HTR-8/SVneo (cell line): ENCODE measurements at regions not wholly inside any gene's neighbourhood (a gene's known extent, or its start where the extent isn't known, plus 50 kb on each side); places are given as distances from the start of the nearest gene placed in this dataset.
A peak's percentile ranks its signal among the peaks of the same experiment; 100 is the strongest.

Source experiments
- DNase-seq: peaks from one replicate; pipeline ENCODE4 v3.0.0; 2011; ENCODE audit warnings: low spot score, mixed read lengths; ENCODE audit not compliant: insufficient read length
- FAIRE-seq: peaks from 2 replicates; lab custom pipeline; 2011; peaks lifted over from hg19 to GRCh38; lab: Jason Lieb, UNC

DNA sequence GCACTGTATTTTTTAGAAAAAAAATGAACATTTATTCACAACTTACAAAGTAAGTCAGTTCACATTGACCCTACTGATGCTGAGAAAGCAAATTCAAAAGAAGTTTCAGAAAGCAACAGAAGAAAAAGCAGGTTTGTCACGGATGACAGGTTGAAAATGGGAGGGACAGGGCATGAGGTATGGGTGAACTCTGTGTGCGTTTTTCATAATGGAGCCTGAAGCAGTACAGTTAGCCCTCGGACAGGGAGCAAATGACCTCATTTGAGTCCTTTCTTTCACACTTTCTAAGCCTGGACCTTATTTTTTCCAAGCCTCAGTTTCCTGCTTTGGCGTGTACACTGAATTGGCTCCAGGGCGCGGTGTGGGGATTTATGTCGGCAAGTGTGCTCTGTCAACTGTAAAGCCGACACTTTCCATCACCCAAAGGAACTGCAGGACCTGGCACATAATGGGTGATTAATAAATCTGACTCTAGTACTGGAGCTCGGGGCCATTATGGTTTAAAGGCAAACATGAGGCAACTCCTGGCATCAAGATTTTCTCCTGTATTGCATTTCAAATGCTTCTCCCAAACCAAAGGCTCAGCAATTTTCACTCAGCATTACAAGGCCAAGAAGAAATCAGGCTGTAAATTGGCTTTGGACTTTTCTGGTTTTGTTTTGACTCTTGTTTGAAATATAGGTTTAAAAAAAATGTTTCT is 345.5 kb upstream of the DUSP10 start:
- no peak for FAIRE-seq
- DNase-seq, result no peak

DNA sequence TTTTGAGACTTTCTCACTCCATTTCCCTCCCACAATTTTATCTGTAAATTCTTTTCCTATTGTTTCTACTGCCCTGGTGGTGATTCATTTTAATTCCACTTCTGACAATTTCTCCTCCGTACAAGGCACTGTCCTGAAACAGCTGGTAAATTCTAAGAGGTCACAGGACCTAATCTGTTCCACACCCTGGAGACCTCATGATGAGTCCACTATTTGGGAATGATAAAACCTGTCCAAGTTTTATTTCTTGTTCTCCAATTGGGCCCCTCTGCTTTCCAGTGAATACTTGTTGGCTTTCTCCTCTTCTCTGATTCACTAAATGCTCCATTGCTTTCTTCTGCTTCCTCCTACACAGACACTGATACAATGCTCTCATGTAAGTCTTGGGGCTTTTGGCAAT is 343.1 kb upstream of the DUSP10 start:
- FAIRE-seq (no peak), DNase-seq (no peak)

DNA sequence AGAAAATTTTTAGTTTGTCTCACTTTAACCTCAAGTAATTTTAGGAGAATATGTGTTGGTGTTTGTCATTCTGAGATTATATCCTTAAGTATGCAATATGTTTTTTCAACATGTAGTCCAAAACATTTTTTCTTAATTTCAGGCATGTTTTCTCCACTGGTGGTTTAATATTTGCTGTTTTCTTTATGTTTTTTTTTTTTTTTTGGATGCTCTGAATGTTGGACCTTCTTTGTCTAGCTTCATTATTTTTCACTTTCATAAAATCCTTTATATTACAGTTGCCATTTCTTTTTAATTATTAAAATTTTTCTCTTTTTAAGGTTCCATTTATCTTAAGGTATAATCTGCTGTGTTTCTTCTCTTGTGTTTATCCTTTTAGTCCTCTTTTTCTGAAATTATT is 342.2 kb upstream of the DUSP10 start:
- FAIRE-seq, result no peak

DNA sequence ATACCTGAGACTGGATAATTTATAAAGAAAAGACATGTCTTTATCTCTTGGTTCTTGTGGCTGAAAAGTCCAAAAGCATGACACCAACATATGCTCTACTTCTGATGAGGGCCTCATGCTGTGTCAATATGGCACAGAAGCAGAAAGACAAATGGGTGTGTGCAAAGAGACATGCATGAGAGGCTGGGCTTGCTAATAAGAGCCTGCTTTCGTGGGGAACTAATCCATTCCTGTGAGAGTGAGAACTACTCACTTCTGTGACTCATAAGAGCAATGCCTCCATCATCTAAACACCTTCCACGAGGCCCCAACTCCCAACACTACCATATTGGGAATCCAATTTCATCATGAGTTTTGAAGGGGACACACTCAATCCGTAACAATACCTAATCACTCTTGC is 340.0 kb upstream of the DUSP10 start:
- no peak for DNase-seq
- FAIRE-seq, result peak; percentile 36

More for the DNA sequence above, 342.2 kb upstream of the DUSP10 start:
- DNase-seq, result no peak

DNA sequence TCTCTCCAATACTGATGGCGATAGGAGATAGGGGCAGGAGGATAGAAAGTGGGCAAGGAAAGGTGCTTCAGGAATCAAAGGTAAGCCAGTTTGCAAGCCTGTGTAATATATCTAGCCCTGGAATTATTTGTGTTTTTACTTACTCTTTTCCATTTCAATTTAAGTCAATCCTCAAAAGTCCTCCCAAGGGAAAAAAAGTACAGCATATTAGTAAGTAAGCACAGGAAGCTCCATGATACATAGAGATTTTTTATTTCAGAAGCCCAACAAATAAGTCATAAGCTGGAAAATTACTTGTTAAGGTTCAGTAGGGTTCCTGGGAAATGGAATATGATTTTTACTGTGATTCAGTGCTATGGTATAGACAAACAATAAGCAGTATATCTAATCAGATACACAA is 337.7 kb upstream of the DUSP10 start:
- FAIRE-seq, result no peak
- no peak for DNase-seq

DNA sequence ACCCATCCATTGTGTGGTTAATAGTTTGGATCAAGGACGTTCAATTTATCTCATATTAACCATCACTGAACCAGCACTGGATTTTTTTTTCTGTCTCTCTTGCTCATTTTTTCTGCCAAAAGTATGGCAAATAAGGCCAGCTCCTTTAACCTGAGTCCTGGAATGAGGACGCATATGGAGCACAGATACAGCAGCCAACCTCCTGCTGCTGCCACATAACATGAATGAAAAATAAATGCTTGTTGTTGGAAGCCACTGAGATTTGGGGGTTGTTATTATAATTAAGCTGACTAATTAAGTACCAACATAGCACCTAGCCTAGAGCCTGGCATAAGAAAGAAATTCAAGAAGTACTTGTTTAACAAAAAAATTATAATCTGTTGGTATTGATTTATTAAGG is 335.3 kb upstream of the DUSP10 start:
- FAIRE-seq (no peak), DNase-seq (no peak)

DNA sequence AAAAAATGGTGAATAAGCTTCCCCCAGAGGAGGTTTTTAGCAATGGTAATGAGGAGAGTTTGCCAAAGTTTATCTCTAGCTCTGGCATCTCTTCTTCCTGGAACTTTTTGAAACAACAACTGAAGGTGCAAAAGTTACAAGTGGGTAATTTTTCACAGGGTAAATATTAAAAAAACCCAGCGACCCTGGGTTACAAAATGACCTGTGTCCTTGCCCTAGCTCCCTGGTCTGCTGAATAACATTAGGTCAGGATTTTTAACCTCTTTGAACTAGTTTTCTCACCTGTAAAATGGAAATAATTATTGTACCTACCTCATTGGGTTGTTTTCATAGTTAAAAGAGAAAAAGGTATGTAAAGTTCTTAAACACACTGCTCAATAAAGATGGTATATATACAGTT is 332.4 kb upstream of the DUSP10 start:
- FAIRE-seq (no peak), DNase-seq (no peak)

DNA sequence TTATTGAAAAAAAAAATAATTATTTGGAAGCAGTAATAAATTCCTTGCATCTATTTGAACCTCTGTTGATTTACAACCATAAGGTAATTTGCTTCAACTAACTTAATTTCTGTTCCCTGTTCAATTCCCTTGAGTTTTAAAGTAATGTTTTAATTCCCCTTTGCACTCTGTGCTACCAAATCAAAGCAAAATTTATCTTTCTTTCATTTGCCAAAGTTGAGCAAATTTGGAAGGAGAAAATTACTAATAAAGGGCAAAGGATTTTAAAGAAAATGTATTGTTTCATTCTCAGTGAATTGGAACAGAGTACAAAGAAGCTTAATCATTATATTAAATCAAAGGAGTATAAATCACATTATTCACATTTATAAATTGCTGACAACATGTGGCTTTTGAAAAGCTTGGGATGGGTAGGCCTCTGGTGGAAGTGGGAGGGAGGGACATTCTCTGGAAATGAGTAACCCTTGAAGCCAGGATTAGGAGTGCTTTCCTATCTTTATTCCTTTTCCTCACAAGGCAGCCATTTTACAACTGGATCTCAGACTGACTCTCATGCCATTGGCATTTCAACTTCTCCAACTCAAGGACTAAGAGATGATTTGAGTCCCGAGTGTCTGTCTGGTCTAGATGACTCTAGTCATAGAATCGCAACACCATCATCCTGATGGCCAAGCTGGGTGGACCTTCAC is 331.6 kb upstream of the DUSP10 start:
- FAIRE-seq, result no peak

DNA sequence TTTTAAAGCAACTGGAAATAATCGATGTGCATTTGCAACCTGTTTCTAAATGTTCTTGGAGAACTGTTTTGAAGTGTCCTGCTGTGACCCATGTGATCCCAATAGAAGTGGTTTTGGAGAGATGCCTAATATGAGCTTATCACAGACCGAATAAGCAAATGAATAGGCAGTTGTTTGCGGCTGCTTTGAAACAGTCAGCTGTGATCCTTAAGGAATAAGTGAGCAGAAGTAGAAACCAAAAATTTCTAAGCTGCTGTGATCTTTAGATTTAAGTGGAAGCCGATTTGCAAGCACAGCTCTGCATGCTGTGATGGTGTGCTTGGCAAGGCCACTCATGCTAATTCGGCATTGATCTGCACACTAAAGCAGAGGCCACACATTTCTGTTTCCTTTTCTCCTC is 329.5 kb upstream of the DUSP10 start:
- no peak for FAIRE-seq
- no peak for DNase-seq

More for the DNA sequence above, 331.6 kb upstream of the DUSP10 start:
- peak; percentile 21 for DNase-seq

DNA sequence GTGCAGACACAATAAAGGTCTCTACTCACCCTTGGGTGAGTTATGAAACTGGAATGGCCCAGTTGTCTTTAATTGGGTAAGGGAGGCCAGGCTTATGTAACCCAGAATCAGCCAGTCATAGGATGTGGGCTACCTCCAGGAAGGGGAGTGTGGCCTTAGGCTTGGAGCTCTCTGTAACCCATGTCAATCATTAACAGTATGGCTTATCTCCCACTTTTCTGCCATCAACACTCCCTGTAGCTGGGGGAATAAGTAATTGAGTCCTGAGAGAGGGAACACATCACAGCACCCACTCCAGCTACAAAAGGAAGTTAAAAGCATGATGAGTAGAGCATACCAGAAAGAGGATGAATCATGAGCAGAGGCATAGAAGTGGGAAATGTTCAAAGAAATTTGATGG is 327.0 kb upstream of the DUSP10 start:
- FAIRE-seq (no peak), DNase-seq (no peak)

DNA sequence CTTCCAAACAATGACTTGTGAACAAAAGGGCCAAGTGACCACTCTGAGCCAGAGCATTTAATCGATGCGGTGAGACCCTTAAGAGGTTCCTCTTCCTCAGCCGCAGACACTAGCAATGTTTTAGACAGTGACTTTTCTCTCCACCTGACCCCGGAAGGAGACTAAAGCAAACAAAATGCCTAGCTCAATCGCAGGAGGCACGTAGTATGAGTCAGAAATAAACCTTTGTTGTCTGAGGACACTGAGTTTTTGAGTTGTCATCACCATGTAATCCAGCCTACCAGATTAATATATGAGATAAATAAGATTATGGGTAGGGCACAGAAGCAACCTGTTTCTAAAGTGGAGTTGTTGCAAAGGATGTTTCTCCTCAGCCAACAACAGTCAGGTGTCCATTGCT is 326.2 kb upstream of the DUSP10 start:
- DNase-seq (no peak), FAIRE-seq (no peak)

DNA sequence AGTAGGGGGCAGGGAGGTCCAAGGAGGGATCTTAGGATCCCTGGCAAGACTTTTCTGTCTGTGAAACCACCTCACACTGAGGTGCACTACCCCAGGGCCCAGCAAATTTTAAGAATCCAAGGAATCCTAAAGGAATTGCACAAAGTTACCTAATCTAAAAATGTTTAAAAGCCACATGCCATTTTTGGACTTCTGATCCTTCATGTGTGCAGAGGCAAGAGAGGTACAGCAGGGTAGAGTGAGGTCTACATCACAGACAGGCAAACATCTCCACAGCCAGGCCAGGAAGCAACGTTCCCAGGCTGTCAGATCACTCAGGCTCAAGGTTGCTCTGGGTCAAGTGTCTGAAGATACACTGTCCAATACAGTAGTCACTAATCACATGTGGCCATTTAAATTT is 324.6 kb upstream of the DUSP10 start:
- FAIRE-seq (no peak), DNase-seq (no peak)

DNA sequence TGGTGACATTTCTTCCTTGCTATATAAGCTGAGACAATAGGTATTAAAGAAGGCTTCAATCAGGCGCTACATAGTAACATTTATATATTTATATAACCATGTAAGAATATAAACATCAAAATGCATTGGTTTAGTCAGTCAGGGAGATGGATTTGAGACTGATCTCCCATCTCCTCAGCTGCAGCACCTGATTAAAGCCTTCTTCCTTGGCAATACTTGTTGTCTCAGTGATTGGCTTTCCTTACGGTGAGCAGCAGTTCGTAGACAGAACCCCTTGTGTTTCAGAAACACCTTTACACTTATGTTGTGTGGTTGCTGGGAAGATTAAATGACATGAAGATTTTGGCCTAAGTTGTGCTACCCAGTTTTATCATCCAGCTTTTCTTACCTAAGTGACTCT is 323.3 kb upstream of the DUSP10 start:
- FAIRE-seq (no peak), DNase-seq (no peak)

DNA sequence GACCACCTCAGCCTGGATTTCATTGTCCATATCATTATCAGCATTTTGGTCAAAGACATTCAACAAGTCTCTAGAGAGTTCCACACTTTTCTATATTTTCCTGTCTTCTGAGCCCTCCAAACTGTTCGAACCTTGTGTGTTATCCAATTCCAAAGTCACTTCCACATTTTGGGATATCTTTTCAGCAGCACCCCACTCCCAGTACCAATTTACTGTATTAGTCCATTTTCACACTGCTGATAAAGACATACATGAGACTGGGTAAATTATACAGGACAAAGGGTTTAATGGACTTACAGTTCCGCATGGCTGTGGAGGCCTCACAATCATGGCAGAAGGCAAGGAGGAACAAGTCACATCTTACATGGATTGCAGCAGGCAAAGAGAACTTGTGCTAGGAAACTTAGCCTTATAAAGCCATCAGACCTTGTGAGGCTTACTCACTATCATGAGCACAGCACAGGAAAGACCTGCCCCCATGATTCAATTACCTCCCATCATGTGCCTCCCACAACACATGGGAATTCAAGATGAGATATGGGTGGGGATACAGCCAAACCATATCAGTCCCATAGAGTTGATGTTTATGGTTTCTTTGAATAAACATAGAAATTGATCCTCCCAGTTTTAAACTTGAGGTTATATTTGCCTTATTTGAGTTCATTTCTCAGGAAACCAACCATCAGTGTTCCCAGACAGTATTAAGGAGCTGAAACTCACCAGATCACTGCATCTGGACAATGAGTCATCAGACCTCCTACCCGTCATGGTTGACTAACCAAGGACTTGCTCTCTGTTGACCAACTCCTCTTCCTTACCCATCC is 322.7 kb upstream of the DUSP10 start:
- FAIRE-seq, result no peak
- DNase-seq, result no peak

DNA sequence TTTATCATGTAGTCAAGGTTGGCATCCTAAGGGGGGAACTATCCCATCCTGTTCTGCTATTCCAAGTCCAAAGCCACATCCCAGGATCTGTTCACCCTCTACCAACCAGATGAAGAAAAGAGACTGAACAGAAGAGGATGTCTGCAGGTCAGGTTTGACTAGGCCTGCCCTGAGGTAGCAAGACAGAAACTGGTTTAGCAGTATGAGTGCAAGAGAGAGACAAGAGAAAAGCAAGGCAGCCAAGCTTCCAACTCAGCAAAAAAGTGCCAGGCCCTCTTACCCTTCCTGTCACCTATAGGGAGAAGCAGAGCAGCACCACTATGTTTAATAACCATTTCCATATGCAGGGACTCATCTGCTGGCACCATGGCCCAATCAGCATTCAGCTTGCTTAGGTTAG is 320.8 kb upstream of the DUSP10 start:
- DNase-seq, result no peak
- FAIRE-seq, result no peak

DNA sequence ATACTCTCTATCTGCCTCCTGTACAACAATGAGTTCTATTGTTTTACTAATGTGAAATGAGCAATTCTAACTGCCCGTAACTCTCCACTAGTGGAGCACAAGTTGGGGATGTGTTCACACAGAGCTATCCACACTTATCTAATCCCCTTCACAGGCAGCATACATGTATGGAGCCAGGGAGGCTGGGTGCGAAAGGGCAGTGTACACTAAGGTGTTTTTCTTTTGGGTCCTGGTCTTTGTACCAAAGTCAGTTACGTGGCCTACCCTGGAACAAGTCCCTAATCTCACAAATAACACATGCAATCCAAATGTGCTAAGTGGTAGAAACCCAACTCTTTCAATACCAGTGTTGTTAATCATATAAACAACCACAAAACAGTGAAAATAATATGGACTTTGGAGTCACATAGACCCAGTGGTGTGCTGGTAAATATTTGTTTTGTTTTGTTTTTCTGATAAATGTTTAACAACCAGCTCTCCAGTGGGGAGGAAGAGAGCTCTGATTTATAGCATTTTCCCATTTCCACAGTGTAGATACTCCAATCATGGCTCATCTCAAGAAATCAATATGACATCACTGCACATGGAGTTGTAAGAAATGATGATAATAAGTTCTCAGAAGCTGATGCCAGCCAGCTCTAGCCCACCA is 319.9 kb upstream of the DUSP10 start:
- DNase-seq, result no peak
- FAIRE-seq, result no peak

DNA sequence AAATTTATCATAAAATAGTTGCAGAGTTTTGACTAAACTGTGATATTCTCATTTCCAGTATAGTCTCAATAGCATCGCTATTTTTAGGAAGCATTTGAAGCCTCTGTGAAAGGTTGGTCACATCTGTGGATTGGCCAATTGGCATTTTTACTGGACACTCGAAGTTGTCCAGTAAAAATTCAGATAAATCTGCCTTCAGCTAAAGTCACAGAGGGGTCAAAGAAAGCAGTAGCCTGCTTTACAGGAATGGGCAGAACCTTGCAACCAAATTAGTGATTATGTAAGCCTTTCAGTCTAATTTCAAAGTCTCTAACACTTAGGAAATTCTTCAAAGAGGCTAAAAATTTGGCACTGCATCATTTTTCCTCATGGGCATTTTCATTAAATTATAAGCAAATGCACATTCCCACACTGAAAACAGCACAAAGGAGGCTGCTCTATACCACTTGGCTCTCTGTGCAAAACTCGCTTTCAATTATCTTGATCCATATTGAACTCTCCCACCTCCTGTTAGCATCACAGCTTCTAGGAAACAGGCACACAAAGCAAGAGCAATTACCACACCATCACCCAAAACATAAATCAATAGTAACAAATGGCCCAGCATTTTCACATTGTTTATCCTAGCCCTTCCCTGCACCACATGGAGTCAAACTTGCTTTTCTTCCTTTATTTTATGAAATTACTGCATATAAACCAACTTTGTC is 318.5 kb upstream of the DUSP10 start:
- FAIRE-seq (no peak), DNase-seq (no peak)

DNA sequence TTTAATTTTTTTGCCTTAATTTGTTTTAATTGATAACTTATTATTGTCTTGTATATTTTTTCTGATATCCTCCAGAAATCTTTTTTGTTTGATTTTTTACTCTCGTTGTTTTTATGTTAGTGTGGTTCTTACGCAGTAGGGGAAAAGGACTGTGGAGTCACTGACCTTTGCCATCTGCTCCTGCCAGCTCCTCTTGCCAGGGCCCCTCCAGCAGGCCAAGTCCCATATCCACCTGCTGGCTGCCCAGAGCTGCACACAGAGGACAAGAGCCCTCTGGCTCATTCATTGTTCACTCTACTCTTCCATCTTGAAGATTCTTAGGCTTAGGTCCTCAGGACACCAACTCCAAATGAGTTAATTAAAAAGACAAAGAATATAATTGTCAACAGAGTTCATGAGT is 316.4 kb upstream of the DUSP10 start:
- FAIRE-seq (no peak), DNase-seq (no peak)

DNA sequence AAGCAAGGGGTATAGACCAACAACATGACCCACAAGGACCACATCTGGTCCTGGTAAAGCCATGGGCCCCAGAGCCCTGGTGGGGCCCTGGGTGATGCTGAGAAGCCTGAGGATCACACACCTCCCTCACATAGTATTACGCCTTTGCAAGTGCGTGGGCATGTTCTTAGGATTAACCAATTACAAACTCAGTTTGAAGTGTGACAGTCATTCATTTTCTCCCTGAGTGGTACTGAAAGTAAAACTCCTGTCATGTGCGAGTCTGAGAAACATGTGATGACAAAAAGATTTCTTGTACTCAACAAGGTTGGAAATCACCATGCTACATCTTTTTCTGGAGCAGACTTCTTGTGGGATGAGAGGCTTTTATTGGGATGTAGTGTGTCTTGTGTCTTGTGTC is 315.3 kb upstream of the DUSP10 start:
- no peak for DNase-seq
- FAIRE-seq, result no peak

DNA sequence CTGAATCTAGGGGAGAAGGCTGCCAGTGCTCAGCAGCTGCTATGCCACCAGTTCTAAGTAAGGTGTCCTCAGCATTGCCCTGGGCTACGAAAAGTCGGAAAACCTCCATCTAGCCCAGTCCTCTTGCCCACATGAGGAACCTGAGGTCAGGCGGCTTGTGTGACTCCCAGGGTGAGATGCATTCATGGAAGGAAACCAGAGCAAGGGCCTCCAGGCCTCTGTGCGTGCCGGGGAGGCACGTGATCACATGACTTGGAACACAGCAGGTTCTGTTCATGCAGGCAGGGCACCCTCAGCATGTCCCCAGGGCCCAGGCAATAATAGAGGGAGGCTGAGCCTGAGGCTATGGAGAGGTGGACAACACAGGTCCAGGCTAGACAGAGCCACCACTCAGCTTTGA is 312.5 kb upstream of the DUSP10 start:
- DNase-seq (no peak), FAIRE-seq (no peak)
